ENCODE measurements at regions not wholly inside any gene's neighbourhood (a gene's known extent, or its start where the extent isn't known, plus 50 kb on each side); places are given as distances from the start of the nearest gene placed in this dataset.

DNA sequence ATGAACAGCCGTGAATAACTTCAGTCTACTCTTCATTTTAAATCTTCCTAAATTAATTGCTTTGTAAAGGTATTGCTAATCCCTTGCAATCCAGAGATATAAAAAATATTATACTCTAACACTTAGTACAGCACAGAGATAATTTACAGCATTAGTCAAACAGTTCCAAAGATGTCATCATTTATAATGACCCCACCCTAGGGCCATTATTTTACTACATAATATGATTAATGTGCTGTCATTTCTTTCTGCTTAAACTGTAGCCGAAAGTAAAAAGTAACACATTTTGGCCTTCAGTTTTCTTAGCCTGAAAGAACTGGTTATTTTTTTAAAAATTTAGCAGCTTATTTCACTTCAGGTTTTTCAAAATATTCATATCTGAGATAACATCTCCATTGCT, 256.3 kb upstream of the RFC3 start:
- POLR2A ChIA-PET (ENCODE audit: unreplicated experiment) = no interaction called here
- in situ Hi-C loops (cut with MboI; ENCODE audit: low sequenced_read_pairs) = loop anchor here (10.0 to 25.0 kb wide), 2 partner anchors 153 to 1601 kb away; no protein-coding TSS in a partner anchor

More for the DNA sequence above, 256.3 kb upstream of the RFC3 start:
- no peak overlapping the region for H3K4me2 ChIP-seq (ENCODE audit: low read depth, low read length)
- H2BK120ac ChIP-seq (ENCODE audit: low read depth, low read length) = no peak overlapping the region
- no peak overlapping the region for H3K27ac ChIP-seq (ENCODE audit: insufficient read depth, low read length)
- H2BK20ac ChIP-seq (ENCODE audit: low read depth, low read length) = no peak overlapping the region
- no peak for TF ChIP-seq RAD21 (IDR thresholded peaks at IDR 0.05; ENCODE audit: low read length)
- no peak for TF ChIP-seq SMC3 (IDR thresholded peaks at IDR 0.05; ENCODE audit: low read depth, low read length)
- no peak for TF ChIP-seq MAFK (IDR thresholded peaks at IDR 0.05; ENCODE audit: low read depth, low read length)
- no peak for TF ChIP-seq NFE2L2 (IDR thresholded peaks at IDR 0.05; ENCODE audit: low read depth, low read length)
- TF ChIP-seq BHLHE40 (IDR thresholded peaks at IDR 0.05; ENCODE audit: low read depth, low read length) = no peak
- no peak for TF ChIP-seq CEBPB (IDR thresholded peaks at IDR 0.05; ENCODE audit: low read depth, low read length)
- TF ChIP-seq RFX5 (IDR thresholded peaks at IDR 0.05; ENCODE audit: low read depth, low read length) = no peak
- no peak for TF ChIP-seq POLR2A (IDR thresholded peaks at IDR 0.05; ENCODE audit: low read depth, low read length)
- no peak for TF ChIP-seq CHD1 (IDR thresholded peaks at IDR 0.05; ENCODE audit: low read depth, low read length)
- TF ChIP-seq FOS (IDR thresholded peaks at IDR 0.05; ENCODE audit: low read depth, low read length) = no peak
- no peak for TF ChIP-seq RCOR1 (IDR thresholded peaks at IDR 0.05; ENCODE audit: insufficient replicate concordance, low read length)
- TF ChIP-seq, protein P1, sequence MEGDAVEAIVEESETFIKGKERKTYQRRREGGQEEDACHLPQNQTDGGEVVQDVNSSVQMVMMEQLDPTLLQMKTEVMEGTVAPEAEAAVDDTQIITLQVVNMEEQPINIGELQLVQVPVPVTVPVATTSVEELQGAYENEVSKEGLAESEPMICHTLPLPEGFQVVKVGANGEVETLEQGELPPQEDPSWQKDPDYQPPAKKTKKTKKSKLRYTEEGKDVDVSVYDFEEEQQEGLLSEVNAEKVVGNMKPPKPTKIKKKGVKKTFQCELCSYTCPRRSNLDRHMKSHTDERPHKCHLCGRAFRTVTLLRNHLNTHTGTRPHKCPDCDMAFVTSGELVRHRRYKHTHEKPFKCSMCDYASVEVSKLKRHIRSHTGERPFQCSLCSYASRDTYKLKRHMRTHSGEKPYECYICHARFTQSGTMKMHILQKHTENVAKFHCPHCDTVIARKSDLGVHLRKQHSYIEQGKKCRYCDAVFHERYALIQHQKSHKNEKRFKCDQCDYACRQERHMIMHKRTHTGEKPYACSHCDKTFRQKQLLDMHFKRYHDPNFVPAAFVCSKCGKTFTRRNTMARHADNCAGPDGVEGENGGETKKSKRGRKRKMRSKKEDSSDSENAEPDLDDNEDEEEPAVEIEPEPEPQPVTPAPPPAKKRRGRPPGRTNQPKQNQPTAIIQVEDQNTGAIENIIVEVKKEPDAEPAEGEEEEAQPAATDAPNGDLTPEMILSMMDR (conservative IDR thresholded peaks at IDR 0.05; ENCODE audit: low read depth, low read length) = no peak
- no peak for TF ChIP-seq MAZ (IDR thresholded peaks at IDR 0.05; ENCODE audit: borderline replicate concordance, low read depth, low read length)
- TF ChIP-seq, protein P2, sequence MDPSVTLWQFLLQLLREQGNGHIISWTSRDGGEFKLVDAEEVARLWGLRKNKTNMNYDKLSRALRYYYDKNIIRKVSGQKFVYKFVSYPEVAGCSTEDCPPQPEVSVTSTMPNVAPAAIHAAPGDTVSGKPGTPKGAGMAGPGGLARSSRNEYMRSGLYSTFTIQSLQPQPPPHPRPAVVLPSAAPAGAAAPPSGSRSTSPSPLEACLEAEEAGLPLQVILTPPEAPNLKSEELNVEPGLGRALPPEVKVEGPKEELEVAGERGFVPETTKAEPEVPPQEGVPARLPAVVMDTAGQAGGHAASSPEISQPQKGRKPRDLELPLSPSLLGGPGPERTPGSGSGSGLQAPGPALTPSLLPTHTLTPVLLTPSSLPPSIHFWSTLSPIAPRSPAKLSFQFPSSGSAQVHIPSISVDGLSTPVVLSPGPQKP (IDR thresholded peaks at IDR 0.05; ENCODE audit: borderline replicate concordance, low read depth, low read length) = no peak
- TF ChIP-seq, protein P3, sequence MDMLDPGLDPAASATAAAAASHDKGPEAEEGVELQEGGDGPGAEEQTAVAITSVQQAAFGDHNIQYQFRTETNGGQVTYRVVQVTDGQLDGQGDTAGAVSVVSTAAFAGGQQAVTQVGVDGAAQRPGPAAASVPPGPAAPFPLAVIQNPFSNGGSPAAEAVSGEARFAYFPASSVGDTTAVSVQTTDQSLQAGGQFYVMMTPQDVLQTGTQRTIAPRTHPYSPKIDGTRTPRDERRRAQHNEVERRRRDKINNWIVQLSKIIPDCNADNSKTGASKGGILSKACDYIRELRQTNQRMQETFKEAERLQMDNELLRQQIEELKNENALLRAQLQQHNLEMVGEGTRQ (IDR thresholded peaks at IDR 0.05; ENCODE audit: low read depth, low read length) = no peak
- TF ChIP-seq MXI1 (IDR thresholded peaks at IDR 0.05; ENCODE audit: borderline replicate concordance, low read depth, low read length) = no peak
- H3K4me3 ChIP-seq (ENCODE audit: insufficient read depth, low read depth, low read length) = no peak overlapping the region
- no peak overlapping the region for H2AK9ac ChIP-seq (replicated peaks; ENCODE audit: low read depth, low read length, poor library complexity)
- H3K36me3 ChIP-seq (ENCODE audit: control insufficient read depth, insufficient read depth, low read length) = no peaks in the 10 kb centered on the region
- dilution Hi-C loops (cut with HindIII; ENCODE audit: low sequenced_read_pairs, unreplicated experiment) = no loop called here
- H3K18ac ChIP-seq (ENCODE audit: low read depth, low read length) = no peak overlapping the region
- no peak for ATAC-seq (ENCODE audit: low read depth)
- CTCF ChIA-PET = no interaction called here
- H3K4ac ChIP-seq (ENCODE audit: low read depth, low read length) = no peak overlapping the region
- no peak for DNase-seq
- BruUV-seq (replicated peaks) = no TSS peak
- H3K79me1 ChIP-seq (ENCODE audit: low read depth in 1 of 2, low read length in 2 of 2) = no peaks in the 10 kb centered on the region
- H4K8ac ChIP-seq (ENCODE audit: low read depth in 2 of 2, low read length in 2 of 2) = no peak overlapping the region
- no peaks in the 10 kb centered on the region for H4K20me1 ChIP-seq (ENCODE audit: insufficient read depth, low read length)
- H3K56ac ChIP-seq (ENCODE audit: extremely low read depth, insufficient read depth, low read length) = no peak overlapping the region
- intact Hi-C loops (cut with micrococcal nuclease) = no loop called here
- H2BK5ac ChIP-seq (ENCODE audit: low read depth, low read length, poor library complexity, severe bottlenecking) = no peak overlapping the region
- no peak overlapping the region for H3K23ac ChIP-seq (ENCODE audit: low read depth, low read length)
- H3K9ac ChIP-seq (ENCODE audit: low read depth, low read length) = no peak overlapping the region
- H2BK15ac ChIP-seq (ENCODE audit: low read depth, low read length) = no peak overlapping the region
- WGBS, 2 experiments (ENCODE audit: extremely low coverage in 2 of 2, insufficient read length in 1 of 2) = no CpG with 5 or more reads among the region's 2 CpGs
- no peak overlapping the region for H4K5ac ChIP-seq (ENCODE audit: low read depth, low read length)
- no peaks in the 10 kb centered on the region for H3K27me3 ChIP-seq (ENCODE audit: control insufficient read depth, insufficient read depth, low read length)
- H3K4me1 ChIP-seq (ENCODE audit: control insufficient read depth, insufficient read depth, low read length) = no peaks in the 10 kb centered on the region
- H3K14ac ChIP-seq (replicated peaks; ENCODE audit: low read depth, low read length) = no peak overlapping the region
- H3K9me3 ChIP-seq (ENCODE audit: control insufficient read depth, insufficient read depth, low read length) = no peaks in the 10 kb centered on the region
- no peak overlapping the region for H2AFZ ChIP-seq (replicated peaks; ENCODE audit: low read length, poor library complexity)
- no peaks in the 10 kb centered on the region for H3K9me1 ChIP-seq (ENCODE audit: insufficient read depth, low read length)
- no peak overlapping the region for H2AK5ac ChIP-seq (ENCODE audit: low read depth, low read length)
- no peak overlapping the region for H4K91ac ChIP-seq (ENCODE audit: insufficient read depth, low read depth, low read length)

All from IMR-90 (cell line).